ENCODE measurements at regions not wholly inside any gene's neighbourhood (a gene's known extent, or its start where the extent isn't known, plus 50 kb on each side); places are given as distances from the start of the nearest gene placed in this dataset.

- no peaks in the 10 kb centered on the region for H3K36me3 ChIP-seq (ENCODE audit: insufficient read depth, insufficient read length, low read length)
- H3K9ac ChIP-seq (ENCODE audit: insufficient read length, low read depth), result no peak overlapping the region
- no peak for TF ChIP-seq ZNF274 (IDR thresholded peaks at IDR 0.05; ENCODE audit: low read depth, low read length)
- TF ChIP-seq YY1 (IDR thresholded peaks at IDR 0.05; ENCODE audit: insufficient read depth, insufficient read length), result no peak
- TF ChIP-seq SUZ12 (IDR thresholded peaks at IDR 0.05; ENCODE audit: extremely low read depth, insufficient read depth, insufficient read length), result no peak
- H3K27me3 ChIP-seq (ENCODE audit: insufficient read depth, insufficient read length), result no peaks in the 10 kb centered on the region
- no peaks in the 10 kb centered on the region for H3K9me3 ChIP-seq (ENCODE audit: insufficient read depth, low read length)
- no peak for DNase-seq (ENCODE audit: low read depth, low spot score)
- no peaks in the 10 kb centered on the region for H3K4me1 ChIP-seq (ENCODE audit: insufficient read depth, insufficient read length)
- no peak overlapping the region for H3K4me3 ChIP-seq (ENCODE audit: insufficient read length, low read depth)
Measured at GRCh38 chr3:152026033-152026556, 152.7 kb downstream of the SUCNR1 start.

GRCh38 chr3:152030320-152030719, 156.9 kb downstream of the SUCNR1 start:
- no peak for DNase-seq (ENCODE audit: low read depth, low spot score)
- H3K36me3 ChIP-seq (ENCODE audit: insufficient read depth, insufficient read length, low read length), result no peaks in the 10 kb centered on the region
- H3K9me3 ChIP-seq (ENCODE audit: insufficient read depth, low read length), result no peaks in the 10 kb centered on the region
- no peaks in the 10 kb centered on the region for H3K4me1 ChIP-seq (ENCODE audit: insufficient read depth, insufficient read length)
- TF ChIP-seq ZNF274 (IDR thresholded peaks at IDR 0.05; ENCODE audit: low read depth, low read length), result no peak
- TF ChIP-seq SUZ12 (IDR thresholded peaks at IDR 0.05; ENCODE audit: extremely low read depth, insufficient read depth, insufficient read length), result no peak
- no peak for TF ChIP-seq YY1 (IDR thresholded peaks at IDR 0.05; ENCODE audit: insufficient read depth, insufficient read length)
- H3K9ac ChIP-seq (ENCODE audit: insufficient read length, low read depth), result no peak overlapping the region
- H3K27me3 ChIP-seq (ENCODE audit: insufficient read depth, insufficient read length), result no peaks in the 10 kb centered on the region
- H3K4me3 ChIP-seq (ENCODE audit: insufficient read length, low read depth), result no peak overlapping the region

GRCh38 chr3:152031321-152031720, 157.9 kb downstream of the SUCNR1 start:
- Histone ChIP-seq H3K27me3 (ENCODE audit: insufficient read depth, insufficient read length) (no peaks in the 10 kb centered on the region), H3K9ac (ENCODE audit: insufficient read length, low read depth) (no peak overlapping the region), H3K36me3 (ENCODE audit: insufficient read depth, insufficient read length, low read length) (no peaks in the 10 kb centered on the region), H3K4me1 (ENCODE audit: insufficient read depth, insufficient read length) (no peaks in the 10 kb centered on the region), H3K4me3 (ENCODE audit: insufficient read length, low read depth) (no peak overlapping the region), H3K9me3 (ENCODE audit: insufficient read depth, low read length) (peaks cover 8% of the 10 kb centered on the region; the same call in 1 of the 2 replicates)
- DNase-seq (ENCODE audit: low read depth, low spot score), result no peak
- no peak for TF ChIP-seq ZNF274 (IDR thresholded peaks at IDR 0.05; ENCODE audit: low read depth, low read length)
- TF ChIP-seq YY1 (IDR thresholded peaks at IDR 0.05; ENCODE audit: insufficient read depth, insufficient read length), result no peak
- TF ChIP-seq SUZ12 (IDR thresholded peaks at IDR 0.05; ENCODE audit: extremely low read depth, insufficient read depth, insufficient read length), result no peak

- DNase-seq (ENCODE audit: low read depth, low spot score), result no peak
- Histone ChIP-seq H3K9ac (ENCODE audit: insufficient read length, low read depth) (no peak overlapping the region), H3K9me3 (ENCODE audit: insufficient read depth, low read length) (peaks cover 42% of the 10 kb centered on the region), H3K27me3 (ENCODE audit: insufficient read depth, insufficient read length) (no peaks in the 10 kb centered on the region), H3K36me3 (ENCODE audit: insufficient read depth, insufficient read length, low read length) (no peaks in the 10 kb centered on the region), H3K4me3 (ENCODE audit: insufficient read length, low read depth) (no peak overlapping the region), H3K4me1 (ENCODE audit: insufficient read depth, insufficient read length) (no peaks in the 10 kb centered on the region)
- TF ChIP-seq YY1 (IDR thresholded peaks at IDR 0.05; ENCODE audit: insufficient read depth, insufficient read length) (no peak), SUZ12 (IDR thresholded peaks at IDR 0.05; ENCODE audit: extremely low read depth, insufficient read depth, insufficient read length) (no peak), ZNF274 (IDR thresholded peaks at IDR 0.05; ENCODE audit: low read depth, low read length) (no peak)
Measured at GRCh38 chr3:152037297-152037696, 163.9 kb downstream of the SUCNR1 start.

- Histone ChIP-seq H3K4me3 (ENCODE audit: insufficient read length, low read depth) (no peak overlapping the region), H3K27me3 (ENCODE audit: insufficient read depth, insufficient read length) (no peaks in the 10 kb centered on the region), H3K36me3 (ENCODE audit: insufficient read depth, insufficient read length, low read length) (no peaks in the 10 kb centered on the region), H3K9me3 (ENCODE audit: insufficient read depth, low read length) (peaks cover 42% of the 10 kb centered on the region), H3K9ac (ENCODE audit: insufficient read length, low read depth) (no peak overlapping the region), H3K4me1 (ENCODE audit: insufficient read depth, insufficient read length) (no peaks in the 10 kb centered on the region)
- TF ChIP-seq YY1 (IDR thresholded peaks at IDR 0.05; ENCODE audit: insufficient read depth, insufficient read length) (no peak), ZNF274 (IDR thresholded peaks at IDR 0.05; ENCODE audit: low read depth, low read length) (no peak), SUZ12 (IDR thresholded peaks at IDR 0.05; ENCODE audit: extremely low read depth, insufficient read depth, insufficient read length) (no peak)
- no peak for DNase-seq (ENCODE audit: low read depth, low spot score)
Measured at GRCh38 chr3:152037953-152038352, 164.5 kb downstream of the SUCNR1 start.

GRCh38 chr3:152038490-152038889, 165.0 kb downstream of the SUCNR1 start:
- Histone ChIP-seq H3K9me3 (ENCODE audit: insufficient read depth, low read length) (peaks cover 42% of the 10 kb centered on the region), H3K4me3 (ENCODE audit: insufficient read length, low read depth) (no peak overlapping the region), H3K36me3 (ENCODE audit: insufficient read depth, insufficient read length, low read length) (no peaks in the 10 kb centered on the region), H3K27me3 (ENCODE audit: insufficient read depth, insufficient read length) (no peaks in the 10 kb centered on the region), H3K4me1 (ENCODE audit: insufficient read depth, insufficient read length) (no peaks in the 10 kb centered on the region), H3K9ac (ENCODE audit: insufficient read length, low read depth) (no peak overlapping the region)
- no peak for TF ChIP-seq YY1 (IDR thresholded peaks at IDR 0.05; ENCODE audit: insufficient read depth, insufficient read length)
- TF ChIP-seq SUZ12 (IDR thresholded peaks at IDR 0.05; ENCODE audit: extremely low read depth, insufficient read depth, insufficient read length), result no peak
- no peak for TF ChIP-seq ZNF274 (IDR thresholded peaks at IDR 0.05; ENCODE audit: low read depth, low read length)
- no peak for DNase-seq (ENCODE audit: low read depth, low spot score)

- no peaks in the 10 kb centered on the region for H3K27me3 ChIP-seq (ENCODE audit: insufficient read depth, insufficient read length)
- DNase-seq (ENCODE audit: low read depth, low spot score), result no peak
- H3K36me3 ChIP-seq (ENCODE audit: insufficient read depth, insufficient read length, low read length), result no peaks in the 10 kb centered on the region
- no peak overlapping the region for H3K4me3 ChIP-seq (ENCODE audit: insufficient read length, low read depth)
- H3K4me1 ChIP-seq (ENCODE audit: insufficient read depth, insufficient read length), result no peaks in the 10 kb centered on the region
- peaks cover 42% of the 10 kb centered on the region for H3K9me3 ChIP-seq (ENCODE audit: insufficient read depth, low read length)
- no peak overlapping the region for H3K9ac ChIP-seq (ENCODE audit: insufficient read length, low read depth)
- TF ChIP-seq SUZ12 (IDR thresholded peaks at IDR 0.05; ENCODE audit: extremely low read depth, insufficient read depth, insufficient read length), result no peak
- TF ChIP-seq ZNF274 (IDR thresholded peaks at IDR 0.05; ENCODE audit: low read depth, low read length), result no peak
- no peak for TF ChIP-seq YY1 (IDR thresholded peaks at IDR 0.05; ENCODE audit: insufficient read depth, insufficient read length)
Measured at GRCh38 chr3:152039887-152040286, 166.4 kb downstream of the SUCNR1 start.

All from NT2/D1 (cell line).